HG02763 (cell line): ENCODE measurements at regions not wholly inside any gene's neighbourhood (a gene's known extent, or its start where the extent isn't known, plus 50 kb on each side); places are given as distances from the start of the nearest gene placed in this dataset.
"Not testable (repeated sequence)": the region's sequence is repeated elsewhere in the genome, so short reads cannot be mapped to it uniquely, and the experiment has no call there.

ENCODE experiments used
- ATAC-seq: cut with Tn5 transposase; IDR thresholded peaks from one replicate; pipeline ENCODE4 v1.9.1; 2021; ENCODE audit warnings: mild to moderate bottlenecking, moderate library complexity; ENCODE audit not compliant: unreplicated experiment

- no peak for ATAC-seq
Measured at GRCh38 chr10:4280461-4281189, 495.6 kb upstream of the KLF6 start.

- ATAC-seq, result no peak
Measured at GRCh38 chr10:4279655-4280054, 494.6 kb upstream of the KLF6 start.

GRCh38 chr10:4278186-4278585 lies 493.2 kb upstream of the KLF6 start:
- no peak for ATAC-seq

- ATAC-seq, result no peak
Measured at GRCh38 chr10:4276151-4276550, 491.1 kb upstream of the KLF6 start.

GRCh38 chr10:4274671-4275070 lies 489.7 kb upstream of the KLF6 start:
- ATAC-seq, result not testable (repeated sequence)

- no peak for ATAC-seq
Measured at GRCh38 chr10:4271193-4271592, 486.2 kb upstream of the KLF6 start.

- ATAC-seq, result no peak
Measured at GRCh38 chr10:4270116-4270515, 485.1 kb upstream of the KLF6 start.

GRCh38 chr10:4268490-4268889 lies 483.5 kb upstream of the KLF6 start:
- ATAC-seq, result not testable (repeated sequence)

GRCh38 chr10:4267086-4267773 lies 482.2 kb upstream of the KLF6 start:
- no peak for ATAC-seq

GRCh38 chr10:4266416-4267085 lies 481.5 kb upstream of the KLF6 start:
- ATAC-seq, result no peak

GRCh38 chr10:4265964-4266363 lies 481.0 kb upstream of the KLF6 start:
- no peak for ATAC-seq

- ATAC-seq, result no peak
Measured at GRCh38 chr10:4264209-4264865, 479.3 kb upstream of the KLF6 start.

- no peak for ATAC-seq
Measured at GRCh38 chr10:4263601-4263921, 478.6 kb upstream of the KLF6 start.

GRCh38 chr10:4262870-4263600 lies 478.0 kb upstream of the KLF6 start:
- no peak for ATAC-seq

GRCh38 chr10:4262449-4262848 lies 477.4 kb upstream of the KLF6 start:
- ATAC-seq, result no peak

GRCh38 chr10:4260483-4261124 lies 475.6 kb upstream of the KLF6 start:
- ATAC-seq, result no peak

- no peak for ATAC-seq
Measured at GRCh38 chr10:4257939-4258465, 473.0 kb upstream of the KLF6 start.

- no peak for ATAC-seq
Measured at GRCh38 chr10:4256971-4257370, 472.0 kb upstream of the KLF6 start.

GRCh38 chr10:4255751-4256150 lies 470.7 kb upstream of the KLF6 start:
- ATAC-seq, result no peak
